NCI-H510A (cell line): ENCODE measurements at regions not wholly inside any gene's neighbourhood (a gene's known extent, or its start where the extent isn't known, plus 50 kb on each side); places are given as distances from the start of the nearest gene placed in this dataset.
"Not testable (repeated sequence)": the region's sequence is repeated elsewhere in the genome, so short reads cannot be mapped to it uniquely, and the experiment has no call there.

Experiments
- DNase-seq: peaks from one replicate; lab custom pipeline; 2025; lab: John Stamatoyannopoulos, UW

GRCh38 chr5:124901081-124901480, 154.6 kb upstream of the ZNF608 start:
- no peak for DNase-seq

GRCh38 chr5:124902097-124902821, 155.8 kb upstream of the ZNF608 start:
- DNase-seq: no peak

GRCh38 chr5:124905256-124906130, 159.1 kb upstream of the ZNF608 start:
- DNase-seq: no peak

GRCh38 chr5:124906339-124907097, 160.1 kb upstream of the ZNF608 start:
- no peak for DNase-seq

- no peak for DNase-seq
These were observed 160.7 kb upstream of the ZNF608 start for GRCh38 chr5:124907098-124907644.

GRCh38 chr5:124908581-124909451, 162.4 kb upstream of the ZNF608 start:
- no peak for DNase-seq

- DNase-seq: no peak
These were observed 163.3 kb upstream of the ZNF608 start for GRCh38 chr5:124909734-124910133.

- no peak for DNase-seq
These were observed 164.0 kb upstream of the ZNF608 start for GRCh38 chr5:124910354-124911016.

GRCh38 chr5:124912638-124913328, 166.3 kb upstream of the ZNF608 start:
- DNase-seq: no peak

GRCh38 chr5:124913329-124913653, 166.9 kb upstream of the ZNF608 start:
- no peak for DNase-seq

GRCh38 chr5:124916313-124916712, 169.9 kb upstream of the ZNF608 start:
- not testable (repeated sequence) for DNase-seq

- DNase-seq: no peak
These were observed 172.2 kb upstream of the ZNF608 start for GRCh38 chr5:124918618-124919017.

- DNase-seq: no peak
These were observed 172.6 kb upstream of the ZNF608 start for GRCh38 chr5:124919076-124919475.

- DNase-seq: no peak
These were observed 173.5 kb upstream of the ZNF608 start for GRCh38 chr5:124919747-124920525.

GRCh38 chr5:124920909-124921666, 174.6 kb upstream of the ZNF608 start:
- DNase-seq: no peak

GRCh38 chr5:124921694-124922093, 175.3 kb upstream of the ZNF608 start:
- DNase-seq: no peak

- DNase-seq: no peak
These were observed 176.0 kb upstream of the ZNF608 start for GRCh38 chr5:124922255-124922975.

- no peak for DNase-seq
These were observed 176.7 kb upstream of the ZNF608 start for GRCh38 chr5:124923131-124923530.
